ENCODE measurements at regions not wholly inside any gene's neighbourhood (a gene's known extent, or its start where the extent isn't known, plus 50 kb on each side); places are given as distances from the start of the nearest gene placed in this dataset.
"Not testable (repeated sequence)": the region's sequence is repeated elsewhere in the genome, so short reads cannot be mapped to it uniquely, and the experiment has no call there.

DNA sequence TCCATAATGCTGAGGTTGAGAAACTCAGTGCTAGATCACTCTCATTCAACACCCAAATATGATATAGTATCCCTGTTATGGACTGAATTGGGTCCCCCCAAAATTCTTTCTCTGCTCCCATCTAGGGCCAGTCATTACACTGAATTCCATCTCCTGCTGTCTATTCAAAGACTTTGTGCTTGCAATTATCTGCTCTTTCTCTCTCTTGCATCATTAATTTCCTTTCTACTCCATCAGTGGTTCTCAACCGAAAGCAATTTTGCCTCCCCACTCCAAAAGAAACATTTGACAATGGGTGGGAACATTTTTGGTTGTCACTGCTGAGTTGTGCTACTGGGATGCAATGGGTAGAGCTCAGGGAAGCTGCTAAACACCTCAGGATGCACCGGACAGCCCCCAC, 271.5 kb upstream of the CDYL start:
- DNase-seq (ENCODE audit: low read depth, low spot score) = no peak

DNA sequence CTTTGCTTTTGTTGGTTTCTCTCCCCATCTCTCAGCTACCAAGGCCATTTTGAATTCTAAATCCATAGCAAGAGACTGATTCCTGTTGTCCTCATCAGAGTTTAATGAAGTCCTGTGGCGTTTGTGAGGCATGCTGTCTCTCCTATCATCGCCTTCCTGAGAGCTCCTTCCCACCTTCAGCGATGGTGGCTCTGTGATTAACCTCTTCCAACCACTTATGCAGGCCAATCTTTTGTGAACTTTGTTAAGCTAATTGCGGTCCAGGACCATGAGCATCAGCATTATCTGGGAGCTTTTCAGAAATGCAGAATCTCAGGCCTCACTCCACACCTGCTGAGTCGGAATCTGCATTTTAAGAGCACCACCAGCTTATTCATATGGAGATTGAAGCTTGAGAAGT, 272.5 kb upstream of the CDYL start:
- no peak for DNase-seq (ENCODE audit: low read depth, low spot score)

DNA sequence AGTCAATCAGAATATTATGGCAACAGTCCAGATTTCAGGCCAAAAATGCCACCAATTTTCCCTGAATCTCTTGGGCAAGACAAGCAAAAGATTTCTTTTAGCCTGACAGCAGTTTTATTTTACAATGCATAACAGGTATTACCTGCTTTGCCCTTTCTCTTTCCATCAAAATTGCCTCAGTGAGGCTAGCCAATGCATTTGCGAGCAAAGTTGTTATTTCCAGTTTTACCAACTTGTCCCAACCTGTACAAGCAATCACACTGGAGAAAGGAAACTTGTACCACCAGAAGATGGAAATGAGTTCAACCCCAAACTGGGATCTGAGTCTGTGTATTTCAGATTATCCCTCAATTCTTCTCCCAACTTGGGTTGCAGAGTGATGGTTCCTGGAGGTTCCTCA, 279.9 kb upstream of the CDYL start:
- no peak for DNase-seq (ENCODE audit: low read depth, low spot score)

DNA sequence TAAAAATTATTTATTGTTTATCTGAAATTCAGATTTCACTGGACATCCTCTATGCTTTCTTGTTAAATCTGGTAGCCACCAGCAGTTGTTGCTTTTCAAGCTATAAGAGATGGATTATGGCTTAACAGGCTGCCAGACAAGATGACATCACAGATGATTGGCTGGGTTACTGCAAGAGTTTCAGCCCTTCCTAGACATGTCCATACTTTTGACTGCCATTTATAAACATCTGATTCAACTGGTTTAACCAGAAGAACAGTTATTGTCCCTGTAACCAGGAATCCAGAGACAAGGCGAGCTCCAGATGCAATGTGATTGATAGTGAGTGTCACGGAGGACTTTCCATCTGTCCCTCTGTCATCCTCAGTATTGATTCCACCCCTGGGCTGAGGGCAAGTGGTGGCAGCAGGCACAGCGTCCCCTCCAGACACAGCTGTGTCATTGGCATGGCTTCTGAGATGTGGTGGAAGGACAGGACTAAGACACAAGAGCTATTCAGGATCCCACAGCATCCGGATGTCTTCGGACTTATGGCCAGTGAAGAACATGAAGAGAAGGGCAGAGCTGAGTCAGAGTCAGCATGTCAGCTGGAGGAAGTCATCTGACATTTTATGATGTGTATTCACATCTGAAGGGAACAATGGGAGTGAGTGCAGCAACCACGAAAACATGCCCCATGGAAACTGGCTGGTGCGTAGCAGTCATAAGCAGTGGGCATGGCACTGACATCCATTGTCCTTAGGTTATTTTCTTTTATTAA, 284.5 kb upstream of the CDYL start:
- DNase-seq (ENCODE audit: low read depth, low spot score) = no peak

DNA sequence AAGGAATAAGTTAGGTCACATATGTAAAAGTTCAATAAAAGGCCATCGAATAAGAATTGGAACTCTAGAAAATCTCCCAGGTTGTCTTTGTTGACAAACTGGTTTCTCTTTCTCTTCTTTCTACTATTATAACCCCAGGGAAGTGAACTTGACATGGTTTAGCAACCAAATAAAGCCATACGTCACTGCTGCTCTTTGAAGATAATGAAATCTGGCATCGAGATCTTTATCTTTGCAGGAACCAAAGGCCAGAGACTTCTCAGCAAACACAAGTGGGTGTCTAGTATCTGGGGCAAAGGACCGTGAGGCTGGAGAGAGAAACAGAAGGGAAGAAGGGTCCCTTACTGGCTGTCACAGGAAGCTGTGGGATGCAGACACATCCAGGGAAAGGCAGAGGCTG, 286.7 kb upstream of the CDYL start:
- DNase-seq (ENCODE audit: low read depth, low spot score) = no peak

DNA sequence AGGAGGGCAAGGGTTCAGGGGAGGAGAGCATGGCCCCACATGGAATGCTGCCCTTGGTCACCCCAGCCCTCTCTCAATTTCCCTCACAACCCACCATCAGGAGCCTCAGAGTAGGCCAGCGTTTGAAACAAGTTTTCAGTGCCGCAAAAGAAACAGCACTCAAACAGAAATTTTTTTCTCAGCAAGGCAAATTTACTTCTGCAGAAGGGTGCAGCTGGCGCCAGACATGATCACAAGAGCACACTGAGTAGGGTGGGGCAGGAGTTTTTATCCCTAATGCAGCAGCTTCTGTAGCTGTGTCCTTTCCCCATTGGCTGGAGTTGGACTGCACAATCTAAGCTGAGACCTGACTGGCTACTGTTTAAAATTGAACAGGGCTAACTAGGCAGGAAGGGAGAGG, 287.8 kb upstream of the CDYL start:
- no peak for DNase-seq (ENCODE audit: low read depth, low spot score)

DNA sequence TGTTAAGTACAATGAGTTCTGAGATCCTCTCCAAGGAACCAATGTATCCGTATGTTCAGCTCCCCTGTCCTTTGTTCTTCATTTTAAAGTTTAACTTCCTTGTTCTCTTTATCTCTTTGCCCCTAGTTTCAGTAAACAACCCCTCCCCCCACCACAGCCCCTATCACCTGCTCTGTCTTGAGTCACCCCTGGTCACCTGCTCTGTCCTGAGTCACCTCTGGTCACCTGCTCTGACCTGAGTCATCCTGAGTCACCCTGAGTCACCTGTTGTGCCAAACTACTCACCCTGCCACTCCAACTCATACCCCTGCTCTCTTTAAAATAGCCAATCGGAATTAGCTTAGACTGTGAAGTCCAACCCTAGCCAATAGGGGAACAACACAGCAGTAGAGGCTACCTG, 288.7 kb upstream of the CDYL start:
- DNase-seq (ENCODE audit: low read depth, low spot score) = no peak

DNA sequence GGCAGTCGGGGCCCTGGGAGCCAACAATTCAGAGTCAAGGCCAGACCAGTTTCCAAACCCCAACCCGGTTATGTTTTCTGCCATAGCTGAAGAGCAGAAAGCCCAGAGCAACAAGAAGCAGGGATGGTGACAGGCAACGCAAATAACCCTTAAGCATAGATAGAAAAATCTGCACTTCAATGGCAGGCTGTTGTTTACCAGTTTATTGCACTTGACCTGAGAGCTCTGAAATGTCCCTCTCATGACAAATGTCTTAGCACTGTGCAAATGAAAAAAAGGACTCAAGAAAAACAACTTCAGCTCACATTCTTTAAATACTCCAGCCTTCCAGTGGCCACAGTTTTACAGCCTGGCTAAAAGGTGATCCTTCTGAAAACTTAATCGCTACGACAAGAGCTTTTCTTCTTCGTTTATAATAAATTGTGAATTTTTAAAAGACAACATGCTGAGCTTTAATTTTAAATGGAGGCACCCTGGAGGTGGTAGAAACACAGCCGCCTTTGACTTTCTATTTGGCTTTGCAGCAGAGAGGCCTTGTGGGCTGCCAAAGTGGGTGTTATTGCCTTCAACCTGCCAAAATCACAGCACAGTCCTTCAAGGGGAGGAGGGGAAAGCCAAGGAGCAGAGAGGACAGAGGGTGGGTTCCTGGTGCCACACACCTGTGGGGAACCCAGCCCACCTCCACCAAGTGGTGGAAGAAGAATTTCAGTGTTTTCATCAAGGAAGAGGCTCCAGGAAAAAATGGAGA, 289.5 kb upstream of the CDYL start:
- DNase-seq (ENCODE audit: low read depth, low spot score) = no peak

DNA sequence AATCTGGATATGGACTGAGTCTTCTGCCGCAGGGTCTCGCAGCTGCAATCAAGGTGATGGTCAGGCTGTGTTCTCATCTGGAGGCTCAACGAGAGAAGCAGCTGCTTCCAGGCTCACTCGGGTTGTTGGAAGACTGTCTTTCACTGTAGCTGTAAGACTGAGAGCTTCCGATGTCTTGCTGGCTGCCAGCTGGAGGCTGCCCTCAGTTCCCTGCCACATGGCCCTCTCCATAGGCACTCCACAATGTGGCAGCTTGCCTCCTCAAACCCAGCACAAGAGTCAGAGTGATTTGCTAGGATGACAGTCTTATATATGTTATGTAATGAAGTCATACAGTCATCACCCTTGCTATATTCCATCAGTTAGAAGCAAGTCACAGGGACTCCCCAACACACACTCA, 290.5 kb upstream of the CDYL start:
- no peak for DNase-seq (ENCODE audit: low read depth, low spot score)

DNA sequence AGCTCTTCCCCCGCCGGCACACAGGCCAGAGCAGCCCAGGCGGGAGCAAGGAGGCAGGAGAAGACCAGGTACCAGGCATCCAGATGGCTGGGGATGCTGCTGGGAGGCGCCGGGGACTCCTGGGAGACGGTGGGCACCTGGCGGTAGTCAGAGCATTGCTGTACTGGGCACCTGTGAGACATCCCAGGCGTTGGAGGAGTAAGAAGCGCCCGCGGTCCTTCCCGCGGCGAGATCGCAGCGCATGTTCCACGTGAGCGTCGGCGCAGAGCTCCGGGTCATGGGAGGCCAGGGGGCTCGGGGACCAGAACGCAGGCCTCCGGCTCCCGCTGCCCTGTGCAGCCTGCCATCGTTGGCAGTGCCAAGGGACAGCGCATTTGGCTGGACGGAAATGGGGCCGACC, 293.7 kb upstream of the CDYL start:
- DNase-seq (ENCODE audit: low read depth, low spot score) = no peak

DNA sequence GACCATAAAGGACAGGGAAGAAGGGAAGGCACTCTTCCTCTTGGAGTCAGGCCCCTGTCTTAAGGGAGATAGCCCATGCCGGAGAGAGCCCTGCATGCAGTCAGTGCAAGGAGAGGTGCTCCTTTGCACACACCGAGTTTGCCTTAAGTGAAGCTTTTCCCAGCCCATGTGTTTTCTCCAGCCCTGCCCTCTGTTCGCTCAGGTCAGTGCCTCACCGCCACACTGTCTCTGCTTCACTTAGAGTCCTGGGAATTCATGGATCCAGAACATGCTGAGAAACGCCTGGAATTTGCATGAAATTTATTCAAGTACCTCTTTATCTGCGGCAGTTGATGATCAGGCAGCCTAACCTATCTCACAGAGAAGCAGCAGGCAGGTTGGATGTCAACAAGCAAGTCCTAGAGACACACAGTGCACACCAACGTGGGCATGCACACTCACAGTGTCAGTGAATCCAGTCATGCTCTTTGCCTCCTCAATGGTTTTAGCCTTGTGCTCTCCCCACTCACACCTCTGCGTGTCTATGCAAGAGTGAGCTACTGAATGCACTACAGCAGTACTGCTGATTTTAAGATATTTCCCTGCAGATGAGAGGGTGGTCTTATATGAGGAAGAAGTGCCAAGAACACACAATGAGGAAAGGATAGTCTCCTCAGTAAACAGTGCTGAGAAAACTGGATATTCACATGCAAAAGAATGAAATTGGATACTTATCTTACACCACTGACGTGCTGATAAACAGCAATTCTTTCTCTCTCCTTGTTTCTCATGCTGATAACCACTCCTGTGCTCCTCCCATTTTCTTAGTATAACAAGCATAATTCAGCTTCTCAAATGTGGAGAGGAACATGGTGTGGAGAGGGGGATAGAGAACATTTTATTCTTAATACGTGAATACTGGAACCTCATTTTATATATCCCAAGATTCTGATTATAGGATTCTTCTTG, 295.1 kb upstream of the CDYL start:
- no peak for DNase-seq (ENCODE audit: low read depth, low spot score)

DNA sequence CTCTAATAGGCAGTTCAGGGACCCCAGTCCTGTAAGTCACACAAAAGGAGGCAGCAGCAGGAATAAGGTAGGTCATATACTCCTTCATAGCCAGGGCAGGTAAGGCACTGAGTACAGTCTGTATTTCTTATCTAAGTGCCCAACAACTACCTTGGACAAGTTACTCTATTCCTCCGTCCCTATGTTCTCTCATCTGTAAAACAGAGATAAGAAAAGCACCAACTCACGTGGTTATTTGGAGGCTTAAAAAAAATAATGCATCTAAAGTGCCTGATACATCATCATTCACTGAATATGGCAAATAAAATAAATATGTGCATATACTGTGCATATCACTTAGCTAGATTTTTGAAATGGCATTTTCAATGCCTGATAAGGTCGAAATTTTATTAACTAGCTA, 298.1 kb upstream of the CDYL start:
- no peak for DNase-seq (ENCODE audit: low read depth, low spot score)

DNA sequence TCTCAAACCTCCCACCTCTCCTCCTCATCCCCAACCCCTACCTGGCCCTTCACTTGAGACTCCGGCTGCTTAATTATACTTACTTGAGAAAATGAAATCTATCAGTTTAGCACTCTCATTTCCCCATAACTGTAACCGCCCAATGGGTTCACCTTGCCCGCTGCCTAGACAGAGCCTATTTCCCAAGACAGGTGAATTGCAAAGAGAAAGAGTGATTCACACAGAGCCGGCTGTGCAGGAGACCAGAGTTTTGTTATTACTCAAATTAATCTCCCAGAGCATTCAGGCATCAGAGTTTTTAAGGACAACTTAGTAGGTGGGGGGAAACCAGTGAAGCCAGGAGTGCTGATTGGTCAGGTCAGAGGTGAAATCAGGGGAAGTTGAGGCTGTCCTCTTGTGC, 301.4 kb upstream of the CDYL start:
- DNase-seq (ENCODE audit: low read depth, low spot score) = no peak

DNA sequence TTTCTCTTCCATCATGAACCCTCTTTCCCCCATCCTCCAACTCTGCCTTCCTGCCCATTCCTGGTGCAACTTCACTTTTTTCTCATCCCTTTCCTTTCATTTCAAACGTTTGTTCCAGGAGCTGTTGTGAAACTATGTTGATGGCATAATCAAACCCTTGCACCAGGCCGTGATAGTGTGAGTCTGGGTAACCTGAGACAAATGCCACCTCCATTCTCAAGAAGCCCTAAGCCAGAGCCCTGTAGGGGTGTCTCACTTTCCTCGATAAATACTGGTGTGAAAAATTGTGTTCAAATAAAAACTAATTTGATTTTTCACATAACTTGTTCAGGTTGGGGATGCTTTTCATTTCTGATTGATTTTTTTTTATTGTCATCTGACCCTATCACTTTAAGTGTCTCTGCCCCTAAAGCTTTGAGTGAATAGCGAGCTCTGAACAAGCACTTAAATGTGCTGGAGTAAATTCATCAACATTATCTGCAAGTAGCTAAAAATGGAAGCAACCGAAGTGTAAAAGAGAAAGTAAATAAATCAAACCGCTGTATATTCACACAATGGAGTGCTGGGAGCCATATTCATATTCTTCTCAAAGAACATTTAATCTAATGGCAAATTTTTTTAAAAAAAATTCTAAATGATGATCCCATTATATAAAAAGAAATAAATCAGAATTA, 303.1 kb upstream of the CDYL start:
- DNase-seq (ENCODE audit: low read depth, low spot score) = no peak

DNA sequence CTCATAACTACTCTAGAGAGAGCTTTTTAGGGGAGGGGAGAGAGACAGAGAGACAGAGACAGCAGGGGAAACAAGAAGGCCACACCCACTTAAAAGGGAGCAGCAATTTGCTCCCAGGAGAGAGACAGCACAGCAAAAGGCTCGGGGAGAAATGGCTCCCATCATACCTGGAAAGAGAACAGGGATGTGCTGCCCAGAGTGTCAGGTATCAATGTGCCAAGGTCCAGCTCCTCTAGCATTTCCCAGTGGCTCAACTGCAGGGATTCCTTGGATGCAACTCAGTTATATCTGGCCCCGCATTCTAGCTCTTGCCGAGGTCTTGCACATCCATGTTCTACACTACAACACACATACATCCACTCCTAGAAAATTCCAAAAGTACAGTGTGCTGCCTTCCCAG, 304.0 kb upstream of the CDYL start:
- no peak for DNase-seq (ENCODE audit: low read depth, low spot score)

DNA sequence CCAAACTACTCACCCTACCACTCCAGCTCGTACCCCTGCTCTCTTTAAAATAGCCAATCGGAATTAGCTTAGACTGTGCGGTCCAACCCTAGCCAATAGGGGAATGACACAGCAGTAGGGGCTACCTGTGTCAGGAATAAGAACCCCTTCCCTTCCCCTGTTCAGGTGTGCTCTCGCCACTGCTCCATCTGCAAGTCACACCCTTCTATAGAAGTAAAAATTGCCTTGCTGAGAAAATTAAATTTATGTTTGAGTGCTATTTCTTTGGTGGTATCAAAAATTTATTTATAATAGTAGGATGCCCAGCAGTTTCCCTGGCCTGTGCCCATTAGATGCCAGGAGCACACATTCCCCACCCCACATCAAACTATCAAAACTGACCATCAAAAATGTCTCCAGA, 304.7 kb upstream of the CDYL start:
- DNase-seq (ENCODE audit: low read depth, low spot score) = not testable (repeated sequence)

DNA sequence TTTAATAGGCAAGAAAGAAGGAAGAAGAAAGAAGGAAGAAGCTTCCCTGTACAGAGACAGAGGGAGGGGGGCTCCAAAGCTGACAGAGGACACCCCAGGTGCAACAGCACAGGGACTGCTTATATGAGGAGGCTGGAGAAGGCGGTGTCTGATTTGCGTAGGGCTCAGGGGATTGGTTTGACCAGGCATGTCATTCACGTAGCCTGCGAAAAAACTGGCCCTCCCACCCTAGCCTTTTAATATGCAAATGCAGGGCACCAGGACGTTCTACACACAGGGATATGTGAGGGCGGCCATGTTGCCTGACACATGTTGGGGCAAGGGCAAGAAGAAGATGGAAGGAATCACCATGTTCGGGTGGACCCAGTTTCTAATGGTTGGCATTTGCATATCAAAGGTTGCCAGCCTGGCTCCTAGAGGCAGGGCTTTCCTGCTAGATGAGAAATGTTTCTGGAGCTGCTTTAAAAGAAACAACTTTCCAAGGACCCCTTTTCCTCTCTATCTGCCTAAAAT, 305.4 kb upstream of the CDYL start:
- no peak for DNase-seq (ENCODE audit: low read depth, low spot score)

DNA sequence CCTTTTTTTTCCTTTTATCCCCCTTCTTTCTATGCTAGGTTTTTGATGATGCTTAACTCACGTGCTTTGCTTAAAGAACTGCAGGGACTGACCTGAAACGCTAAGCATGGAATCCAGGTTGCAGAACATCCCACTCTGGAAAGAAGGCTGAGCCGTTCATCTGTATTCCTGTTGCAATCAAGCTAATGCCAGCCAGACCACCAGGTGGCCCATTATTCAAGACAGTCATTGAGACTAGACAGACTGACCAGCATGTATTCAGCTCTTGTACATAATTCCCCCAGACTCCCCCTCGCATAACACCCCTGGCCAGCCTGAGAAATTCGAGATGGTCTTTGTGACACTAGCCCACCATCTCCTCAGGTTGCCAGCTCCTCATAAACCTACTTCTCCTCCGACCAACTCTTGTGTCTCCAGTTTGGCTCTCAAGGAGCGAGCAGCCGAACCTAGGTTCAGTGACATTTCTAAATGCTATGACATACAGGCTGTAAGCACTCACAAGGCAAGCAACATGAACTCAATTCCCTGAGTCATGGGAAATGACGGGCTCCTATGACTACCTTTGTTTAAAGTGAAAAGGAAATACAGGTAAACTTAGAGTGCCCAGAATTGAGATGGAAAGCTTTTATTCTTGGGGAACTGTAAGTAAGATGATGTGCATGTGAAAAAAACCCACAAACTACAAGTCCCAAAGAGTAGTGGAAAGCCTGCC, 309.3 kb upstream of the CDYL start:
- DNase-seq (ENCODE audit: low read depth, low spot score) = no peak

DNA sequence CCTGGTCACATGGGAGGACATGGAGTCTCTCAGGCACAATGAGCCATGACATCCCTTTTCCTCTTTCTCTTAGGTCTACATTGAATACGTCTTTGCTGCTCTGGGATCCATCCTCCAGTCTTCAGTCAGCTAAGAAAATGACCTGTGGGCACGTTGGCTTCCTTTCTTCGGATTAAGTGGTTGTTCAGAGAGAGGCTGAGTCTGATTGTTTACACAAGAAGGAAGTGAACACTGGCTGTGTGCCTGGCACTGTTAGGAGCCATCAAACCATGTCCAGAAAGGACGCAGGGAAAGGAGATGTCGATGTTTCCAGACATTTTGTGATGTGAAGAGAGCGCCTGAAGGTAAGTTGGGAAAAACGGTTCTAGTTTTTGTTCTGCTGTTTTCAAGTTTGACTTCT, 309.9 kb upstream of the CDYL start:
- no peak for DNase-seq (ENCODE audit: low read depth, low spot score)

DNA sequence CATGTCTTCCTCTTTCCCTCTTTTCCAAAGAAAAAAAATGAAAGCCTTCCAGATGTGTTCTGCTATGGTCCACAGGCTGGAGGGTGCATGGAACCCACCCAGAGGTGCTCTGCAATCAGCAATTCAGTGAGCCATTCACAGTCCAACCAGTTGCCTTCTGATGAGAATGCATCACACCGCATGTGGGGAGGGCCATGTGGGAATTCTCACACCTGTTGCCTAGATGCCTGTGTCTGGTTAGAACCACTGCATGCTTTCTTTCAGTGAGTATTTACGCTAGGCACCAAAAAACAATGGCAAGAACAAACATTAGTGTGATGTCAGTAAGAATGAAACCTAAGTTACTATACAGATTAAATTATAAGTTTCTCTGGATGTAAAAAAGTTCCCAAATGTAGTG, 311.6 kb upstream of the CDYL start:
- DNase-seq (ENCODE audit: low read depth, low spot score) = no peak

DNA sequence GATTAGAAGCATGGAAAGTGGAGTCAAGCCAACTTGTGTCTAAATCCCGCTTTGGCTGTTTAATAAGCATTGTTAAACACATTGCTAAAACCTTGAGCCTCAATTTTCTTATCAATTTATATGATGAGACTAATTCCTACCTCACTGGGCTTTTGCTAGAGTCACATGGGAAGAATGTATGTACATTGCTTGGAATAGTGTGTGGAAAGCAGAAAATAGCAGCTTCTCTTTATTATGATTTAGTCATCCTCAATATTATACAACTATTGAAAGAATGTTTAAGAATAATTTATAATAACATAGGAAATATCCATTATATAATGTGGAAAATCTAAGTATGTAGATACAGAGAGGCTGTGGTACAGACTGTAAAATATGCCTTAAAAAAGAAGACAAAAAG, 313.0 kb upstream of the CDYL start:
- no peak for DNase-seq (ENCODE audit: low read depth, low spot score)

Measured in smooth muscle cell of the brain vasculature (primary cell).